Naive B cell (primary cell): ENCODE measurements at regions not wholly inside any gene's neighbourhood (a gene's known extent, or its start where the extent isn't known, plus 50 kb on each side); places are given as distances from the start of the nearest gene placed in this dataset.

Source experiments
- ATAC-seq, 2 donors: fragments of 150-1000 bp; cut with Tn5 transposase; 2 replicates each; pipeline ENCODE4 v1.10.0; 2021; ENCODE audit warnings: low read depth in 2 of 2, mild to moderate bottlenecking in 2 of 2, moderate library complexity in 2 of 2
- DNase-seq: peaks from one replicate; pipeline ENCODE4 v3.0.0; 2022
- H3K27ac Mint-ChIP-seq, 6 donors: one replicate each; pipeline ENCODE4 v1.8.0; 2020 to 2022; ENCODE audit warnings: mild to moderate bottlenecking in 6 of 6, mixed read lengths in 6 of 6, moderate library complexity in 5 of 6, inconsistent platforms in 2 of 6
- H3K27me3 Mint-ChIP-seq, 3 donors: one replicate each; pipeline ENCODE4 v1.8.0; 2021 to 2022; ENCODE audit warnings: mixed read lengths in 3 of 3, mild to moderate bottlenecking in 1 of 3
- H3K36me3 Mint-ChIP-seq, 2 donors: one replicate each; pipeline ENCODE4 v1.8.0; 2020 to 2022; ENCODE audit warnings: mixed read lengths in 2 of 2, inconsistent platforms in 1 of 2, mild to moderate bottlenecking in 1 of 2
- H3K4me1 Mint-ChIP-seq, 3 donors: one replicate each; pipeline ENCODE4 v1.8.0; 2020 to 2022; ENCODE audit warnings: mixed read lengths in 3 of 3, inconsistent platforms in 1 of 3, mild to moderate bottlenecking in 1 of 3, moderate library complexity in 1 of 3
- H3K4me3 Mint-ChIP-seq, 8 donors: one replicate each; pipeline ENCODE4 v1.8.0; 2020 to 2022; ENCODE audit warnings: mild to moderate bottlenecking in 8 of 8, mixed read lengths in 8 of 8, moderate library complexity in 8 of 8, inconsistent platforms in 2 of 8
- H3K9me3 Mint-ChIP-seq, 7 donors: one replicate each; pipeline ENCODE4 v1.8.0; 2020 to 2022; ENCODE audit warnings: mixed read lengths in 7 of 7, mild to moderate bottlenecking in 5 of 7, inconsistent platforms in 2 of 7, moderate library complexity in 1 of 7

- Mint-ChIP-seq H3K36me3 (no peaks in the 10 kb centered on the region), H3K4me1 (peaks cover 4 to 7% (median 5%) of the 10 kb centered on the region in 3 donors), H3K27me3 (no peaks in the 10 kb centered on the region), H3K9me3 (no peaks in the 10 kb centered on the region), H3K27ac (no peak overlapping the region), H3K4me3 (no peak overlapping the region)
- DNase-seq (no peak), ATAC-seq (no peak)
Observed at GRCh38 chr11:77530879-77531278, 57.0 kb upstream of the PAK1 start.

GRCh38 chr11:77529685-77530084 is 55.8 kb upstream of the PAK1 start:
- H3K27ac Mint-ChIP-seq: peak overlapping the region in 2 of 6 donors; percentile 3 to 73
- ATAC-seq (no peak), DNase-seq (no peak)
- no peaks in the 10 kb centered on the region for H3K27me3 Mint-ChIP-seq
- no peak overlapping the region for H3K4me3 Mint-ChIP-seq
- peaks cover 7 to 14% (median 8%) of the 10 kb centered on the region in 3 donors for H3K4me1 Mint-ChIP-seq
- no peaks in the 10 kb centered on the region for H3K36me3 Mint-ChIP-seq
- no peaks in the 10 kb centered on the region for H3K9me3 Mint-ChIP-seq

- ATAC-seq (peak; percentile 51 to 55), DNase-seq (peak; percentile 16)
- Mint-ChIP-seq H3K27me3 (no peaks in the 10 kb centered on the region), H3K36me3 (no peaks in the 10 kb centered on the region), H3K4me1 (peaks cover 7 to 14% (median 8%) of the 10 kb centered on the region in 3 donors), H3K27ac (no peak overlapping the region), H3K4me3 (no peak overlapping the region), H3K9me3 (no peaks in the 10 kb centered on the region)
Observed at GRCh38 chr11:77525455-77526091, 51.7 kb upstream of the PAK1 start.

GRCh38 chr11:77524539-77524938 is 50.6 kb upstream of the PAK1 start:
- Mint-ChIP-seq H3K27me3 (no peaks in the 10 kb centered on the region), H3K4me1 (peaks cover 7 to 14% (median 8%) of the 10 kb centered on the region in 3 donors), H3K36me3 (no peaks in the 10 kb centered on the region), H3K9me3 (peaks cover 0 to 2% (median 0%) of the 10 kb centered on the region in 7 donors), H3K27ac (no peak overlapping the region), H3K4me3 (no peak overlapping the region)
- DNase-seq: no peak
- no peak for ATAC-seq

- DNase-seq (no peak), ATAC-seq (no peak)
- Mint-ChIP-seq H3K9me3 (peaks cover 0 to 2% (median 0%) of the 10 kb centered on the region in 7 donors), H3K27ac (no peak overlapping the region), H3K4me3 (no peak overlapping the region), H3K4me1 (peaks cover 7 to 14% (median 8%) of the 10 kb centered on the region in 3 donors), H3K27me3 (no peaks in the 10 kb centered on the region), H3K36me3 (no peaks in the 10 kb centered on the region)
Observed at GRCh38 chr11:77523712-77524111, 49.8 kb upstream of the PAK1 start.
